HEK293 (cell line): ENCODE measurements at regions not wholly inside any gene's neighbourhood (a gene's known extent, or its start where the extent isn't known, plus 50 kb on each side); places are given as distances from the start of the nearest gene placed in this dataset.

Experiments used
- CTCF ChIA-PET: fragments of 350-600 bp; formaldehyde crosslinking; extraction: SDS; loops from one replicate; lab custom pipeline; 2021; ENCODE audit warnings: antibody characterized with exemption; lab: Yijun Ruan, JAX
- POLR2A ChIA-PET: fragments of 300-600 bp; formaldehyde crosslinking; extraction: SDS; loops from one replicate; lab custom pipeline; 2020; ENCODE audit warnings: antibody characterized with exemption, inconsistent platforms; lab: Yijun Ruan, JAX
- H3K27ac ChIP-seq: fragments of 200-500 bp; sonication (Bioruptor generic); 2 replicates; pipeline ENCODE4 v1.5.1; 2014; ENCODE audit warnings: low read depth, low read length, control low read depth, inconsistent platforms; ENCODE audit errors: extremely low read depth
- H3K36me3 ChIP-seq, 2 experiments: fragments of 200-500 bp in 1 of 2; sonication (Bioruptor generic) in 1 of 2; 1 replicate in 1 of 2; 2 replicates in 1 of 2; pipeline ENCODE4 v1.5.1; 2014 to 2017; ENCODE audit warnings: inconsistent platforms in 2 of 2, low read length in 2 of 2; ENCODE audit not compliant: control insufficient read depth in 2 of 2, insufficient read depth in 1 of 2
- H3K4me1 ChIP-seq: fragments of 200-500 bp; sonication (Bioruptor generic); 2 replicates; pipeline ENCODE4 v1.5.1; 2014; ENCODE audit warnings: mild to moderate bottlenecking, low read length, inconsistent platforms; ENCODE audit not compliant: control insufficient read depth, insufficient read depth
- H3K4me3 ChIP-seq: 2 replicates; pipeline ENCODE4 v1.5.1; 2011; ENCODE audit warnings: low read depth, mild to moderate bottlenecking, control low read depth, low read length, moderate library complexity
- H3K9me3 ChIP-seq: fragments of 200-500 bp; sonication (Bioruptor generic); 2 replicates; pipeline ENCODE4 v1.5.1; 2014; ENCODE audit warnings: low read depth, low read length, inconsistent platforms; ENCODE audit not compliant: control insufficient read depth, insufficient read depth
- HIC1 ChIP-seq: fragments of 450-650 bp; formaldehyde crosslinking; IDR thresholded peaks from 2 replicates; pipeline ENCODE4 v1.5.1; 2016; ENCODE audit warnings: missing biosample characterization, missing genetic modification characterization
- HOXA7 ChIP-seq: sonication (generic); formaldehyde crosslinking; IDR thresholded peaks from 2 replicates; pipeline ENCODE4 v1.8.1; 2022; ENCODE audit warnings: missing genetic modification reagents, borderline replicate concordance
- IKZF3 ChIP-seq: fragments of 450-650 bp; IDR thresholded peaks from 2 replicates; pipeline ENCODE4 v1.5.0; 2018; ENCODE audit warnings: missing biosample characterization, mild to moderate bottlenecking, missing genetic modification characterization, moderate library complexity
- MZF1 ChIP-seq: fragments of 450-650 bp; formaldehyde crosslinking; IDR thresholded peaks from 2 replicates; pipeline ENCODE4 v1.5.1; 2017; ENCODE audit warnings: missing biosample characterization, missing genetic modification characterization, borderline replicate concordance
- REST ChIP-seq: fragments of 450-650 bp; formaldehyde crosslinking; IDR thresholded peaks from 2 replicates; pipeline ENCODE4 v1.5.1; 2016; ENCODE audit warnings: missing biosample characterization, missing genetic modification characterization
- ZNF10 ChIP-seq: fragments of 450-650 bp; formaldehyde crosslinking; IDR thresholded peaks from 2 replicates; pipeline ENCODE4 v1.5.1; 2017; ENCODE audit warnings: missing biosample characterization, missing genetic modification characterization
- ZNF16 ChIP-seq: fragments of 450-650 bp; formaldehyde crosslinking; IDR thresholded peaks from 2 replicates; pipeline ENCODE4 v1.5.1; 2016; ENCODE audit warnings: low read depth, missing biosample characterization, missing genetic modification characterization
- ZNF169 ChIP-seq: fragments of 450-650 bp; formaldehyde crosslinking; IDR thresholded peaks from 2 replicates; pipeline ENCODE4 v1.5.1; 2016; ENCODE audit warnings: missing biosample characterization, missing genetic modification characterization
- ZNF214 ChIP-seq: fragments of 450-650 bp; formaldehyde crosslinking; IDR thresholded peaks from 2 replicates; pipeline ENCODE4 v1.5.1; 2017; ENCODE audit warnings: missing biosample characterization, mild to moderate bottlenecking, missing genetic modification characterization, borderline replicate concordance
- ZNF26 ChIP-seq: fragments of 450-650 bp; formaldehyde crosslinking; IDR thresholded peaks from 2 replicates; pipeline ENCODE4 v1.5.1; 2016; ENCODE audit warnings: missing biosample characterization, missing genetic modification characterization
- ZNF560 ChIP-seq: fragments of 450-650 bp; formaldehyde crosslinking; IDR thresholded peaks from 2 replicates; pipeline ENCODE4 v1.5.1; 2017; ENCODE audit warnings: missing biosample characterization, missing genetic modification characterization, borderline replicate concordance
- ZNF561 ChIP-seq: fragments of 450-650 bp; IDR thresholded peaks from 2 replicates; pipeline ENCODE4 v1.5.1; 2018; ENCODE audit warnings: missing biosample characterization, missing genetic modification characterization, borderline replicate concordance
- ZNF658 ChIP-seq: fragments of 450-650 bp; formaldehyde crosslinking; IDR thresholded peaks from 2 replicates; pipeline ENCODE4; 2016; ENCODE audit warnings: missing biosample characterization, missing genetic modification characterization
- ZNF670 ChIP-seq: fragments of 450-650 bp; formaldehyde crosslinking; IDR thresholded peaks from 2 replicates; pipeline ENCODE4 v1.5.1; 2016; ENCODE audit warnings: missing biosample characterization, missing genetic modification characterization, low read depth
- ZNF707 ChIP-seq: fragments of 450-650 bp; formaldehyde crosslinking; IDR thresholded peaks from 2 replicates; pipeline ENCODE4 v1.5.1; 2016; ENCODE audit warnings: missing biosample characterization, missing genetic modification characterization
- ZNF76 ChIP-seq: fragments of 450-650 bp; formaldehyde crosslinking; IDR thresholded peaks from 2 replicates; pipeline ENCODE4; 2016; ENCODE audit warnings: low read depth, missing biosample characterization, missing genetic modification characterization, borderline replicate concordance
- ZNF792 ChIP-seq: fragments of 450-650 bp; formaldehyde crosslinking; IDR thresholded peaks from 2 replicates; pipeline ENCODE4 v1.5.1; 2016; ENCODE audit warnings: missing biosample characterization, missing genetic modification characterization
- TF ChIP-seq, protein P1 (sequence below): fragments of 450-650 bp; formaldehyde crosslinking; IDR thresholded peaks from 2 replicates; pipeline ENCODE4 v1.5.1; 2016; ENCODE audit warnings: missing biosample characterization, missing genetic modification characterization
- TF ChIP-seq, protein P2 (sequence below): fragments of 450-650 bp; formaldehyde crosslinking; IDR thresholded peaks from 2 replicates; pipeline ENCODE4 v1.5.1; 2017; ENCODE audit warnings: missing biosample characterization, missing genetic modification characterization
- TF ChIP-seq, protein P3 (sequence below): fragments of 450-650 bp; formaldehyde crosslinking; IDR thresholded peaks from 2 replicates; pipeline ENCODE4 v1.5.1; 2017; ENCODE audit warnings: missing biosample characterization, missing genetic modification characterization
- TF ChIP-seq, protein P4 (sequence below): fragments of 450-650 bp; formaldehyde crosslinking; IDR thresholded peaks from 2 replicates; pipeline ENCODE4 v1.5.0; 2017; ENCODE audit warnings: missing biosample characterization, missing genetic modification characterization, borderline replicate concordance

DNA sequence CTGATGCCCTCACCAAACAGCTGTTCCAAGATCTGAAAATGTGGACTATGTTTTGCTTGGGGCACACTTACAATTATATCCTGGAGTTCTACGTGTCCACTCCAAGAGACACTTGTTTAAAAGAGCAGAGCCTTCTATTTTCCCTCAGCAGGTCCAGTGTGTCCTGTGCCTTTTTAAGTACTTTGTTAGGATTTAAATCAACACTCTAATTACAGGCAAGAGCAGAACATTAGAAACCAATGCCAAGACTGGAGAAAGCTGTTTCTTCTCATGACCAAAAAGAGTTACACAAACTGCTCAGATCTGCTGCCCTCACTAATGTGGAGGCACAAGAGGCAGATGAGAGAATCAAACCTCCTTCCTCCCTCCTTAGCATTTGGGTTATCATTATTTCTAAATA, 452.9 kb downstream of the LMO4 start:
- no peak overlapping the region for H3K4me3 ChIP-seq
- ChIA-PET POLR2A (no interaction called here), CTCF (interaction anchor here (0.9 to 1.4 kb wide), 2 partner anchors 17 to 30 kb away, joined by 3 read pairs; no protein-coding TSS in a partner anchor)
- H3K27ac ChIP-seq: no peak overlapping the region
- TF ChIP-seq ZNF670 (tag by site-specific recombination) (no peak), ZNF560 (no peak), MZF1 (tag by site-specific recombination) (no peak), ZNF26 (tag by site-specific recombination) (no peak), ZNF707 (no peak), ZNF561 (tag by site-specific recombination) (no peak), IKZF3 (tag by site-specific recombination) (no peak), ZNF658 (tag by site-specific recombination) (no peak), ZNF10 (tag by site-specific recombination) (no peak), ZNF16 (no peak)
- TF ChIP-seq, protein P1, sequence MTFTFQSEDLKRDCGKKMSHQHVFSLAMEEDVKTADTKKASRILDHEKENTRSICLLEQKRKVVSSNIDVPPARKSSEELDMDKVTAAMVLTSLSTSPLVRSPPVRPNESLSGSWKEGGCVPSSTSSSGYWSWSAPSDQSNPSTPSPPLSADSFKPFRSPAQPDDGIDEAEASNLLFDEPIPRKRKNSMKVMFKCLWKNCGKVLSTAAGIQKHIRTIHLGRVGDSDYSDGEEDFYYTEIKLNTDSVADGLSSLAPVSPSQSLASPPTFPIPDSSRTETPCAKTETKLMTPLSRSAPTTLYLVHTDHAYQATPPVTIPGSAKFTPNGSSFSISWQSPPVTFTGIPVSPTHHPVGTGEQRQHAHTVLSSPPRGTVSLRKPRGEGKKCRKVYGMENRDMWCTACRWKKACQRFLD: no peak
- TF ChIP-seq, protein P2, sequence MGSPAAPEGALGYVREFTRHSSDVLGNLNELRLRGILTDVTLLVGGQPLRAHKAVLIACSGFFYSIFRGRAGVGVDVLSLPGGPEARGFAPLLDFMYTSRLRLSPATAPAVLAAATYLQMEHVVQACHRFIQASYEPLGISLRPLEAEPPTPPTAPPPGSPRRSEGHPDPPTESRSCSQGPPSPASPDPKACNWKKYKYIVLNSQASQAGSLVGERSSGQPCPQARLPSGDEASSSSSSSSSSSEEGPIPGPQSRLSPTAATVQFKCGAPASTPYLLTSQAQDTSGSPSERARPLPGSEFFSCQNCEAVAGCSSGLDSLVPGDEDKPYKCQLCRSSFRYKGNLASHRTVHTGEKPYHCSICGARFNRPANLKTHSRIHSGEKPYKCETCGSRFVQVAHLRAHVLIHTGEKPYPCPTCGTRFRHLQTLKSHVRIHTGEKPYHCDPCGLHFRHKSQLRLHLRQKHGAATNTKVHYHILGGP (tag by site-specific recombination): no peak
- TF ChIP-seq, protein P3, sequence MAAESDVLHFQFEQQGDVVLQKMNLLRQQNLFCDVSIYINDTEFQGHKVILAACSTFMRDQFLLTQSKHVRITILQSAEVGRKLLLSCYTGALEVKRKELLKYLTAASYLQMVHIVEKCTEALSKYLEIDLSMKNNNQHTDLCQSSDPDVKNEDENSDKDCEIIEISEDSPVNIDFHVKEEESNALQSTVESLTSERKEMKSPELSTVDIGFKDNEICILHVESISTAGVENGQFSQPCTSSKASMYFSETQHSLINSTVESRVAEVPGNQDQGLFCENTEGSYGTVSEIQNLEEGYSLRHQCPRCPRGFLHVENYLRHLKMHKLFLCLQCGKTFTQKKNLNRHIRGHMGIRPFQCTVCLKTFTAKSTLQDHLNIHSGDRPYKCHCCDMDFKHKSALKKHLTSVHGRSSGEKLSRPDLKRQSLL (tag by site-specific recombination): no peak
- H3K4me1 ChIP-seq: no peaks in the 10 kb centered on the region
- H3K36me3 ChIP-seq: no peaks in the 10 kb centered on the region
- H3K9me3 ChIP-seq: no peaks in the 10 kb centered on the region

- no peak overlapping the region for H3K4me3 ChIP-seq
- CTCF ChIA-PET: no interaction called here
- H3K4me1 ChIP-seq: no peaks in the 10 kb centered on the region
- H3K27ac ChIP-seq: no peak overlapping the region
- H3K9me3 ChIP-seq: no peaks in the 10 kb centered on the region
- POLR2A ChIA-PET: no interaction called here
- H3K36me3 ChIP-seq: no peaks in the 10 kb centered on the region
- no peak for TF ChIP-seq HOXA7 (CRISPR knock-in tag)
- no peak for TF ChIP-seq ZNF670 (tag by site-specific recombination)
- TF ChIP-seq REST (tag by site-specific recombination): no peak
- TF ChIP-seq ZNF76 (tag by site-specific recombination): no peak
- TF ChIP-seq ZNF169: no peak
- no peak for TF ChIP-seq HIC1
- TF ChIP-seq, protein P4, sequence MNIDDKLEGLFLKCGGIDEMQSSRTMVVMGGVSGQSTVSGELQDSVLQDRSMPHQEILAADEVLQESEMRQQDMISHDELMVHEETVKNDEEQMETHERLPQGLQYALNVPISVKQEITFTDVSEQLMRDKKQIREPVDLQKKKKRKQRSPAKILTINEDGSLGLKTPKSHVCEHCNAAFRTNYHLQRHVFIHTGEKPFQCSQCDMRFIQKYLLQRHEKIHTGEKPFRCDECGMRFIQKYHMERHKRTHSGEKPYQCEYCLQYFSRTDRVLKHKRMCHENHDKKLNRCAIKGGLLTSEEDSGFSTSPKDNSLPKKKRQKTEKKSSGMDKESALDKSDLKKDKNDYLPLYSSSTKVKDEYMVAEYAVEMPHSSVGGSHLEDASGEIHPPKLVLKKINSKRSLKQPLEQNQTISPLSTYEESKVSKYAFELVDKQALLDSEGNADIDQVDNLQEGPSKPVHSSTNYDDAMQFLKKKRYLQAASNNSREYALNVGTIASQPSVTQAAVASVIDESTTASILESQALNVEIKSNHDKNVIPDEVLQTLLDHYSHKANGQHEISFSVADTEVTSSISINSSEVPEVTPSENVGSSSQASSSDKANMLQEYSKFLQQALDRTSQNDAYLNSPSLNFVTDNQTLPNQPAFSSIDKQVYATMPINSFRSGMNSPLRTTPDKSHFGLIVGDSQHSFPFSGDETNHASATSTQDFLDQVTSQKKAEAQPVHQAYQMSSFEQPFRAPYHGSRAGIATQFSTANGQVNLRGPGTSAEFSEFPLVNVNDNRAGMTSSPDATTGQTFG (tag by site-specific recombination): no peak
- TF ChIP-seq ZNF792 (tag by site-specific recombination): no peak
- no peak for TF ChIP-seq ZNF214 (tag by site-specific recombination)
Measured at GRCh38 chr1:87783315-87783714, 454.6 kb downstream of the LMO4 start.
